Suprapubic skin (tissue), 4 donors: ENCODE measurements at regions not wholly inside any gene's neighbourhood (a gene's known extent, or its start where the extent isn't known, plus 50 kb on each side); places are given as distances from the start of the nearest gene placed in this dataset.
A peak's percentile ranks its signal among the peaks of the same experiment; 100 is the strongest.
"Not testable (repeated sequence)": the region's sequence is repeated elsewhere in the genome, so short reads cannot be mapped to it uniquely, and the experiment has no call there.

Experiments
- DNase-seq, 2 donors: peaks; one replicate each; pipeline ENCODE4 v3.0.0-alpha.2; 2019; ENCODE audit warnings: low spot score in 2 of 2
- H3K27ac ChIP-seq: fragments of 200-600 bp; sonication (generic); one replicate; pipeline ENCODE4 v1.5.1; 2019
- H3K27me3 ChIP-seq: fragments of 200-600 bp; sonication (generic); one replicate; pipeline ENCODE4 v1.5.1; 2019
- H3K36me3 ChIP-seq: fragments of 200-600 bp; sonication (generic); one replicate; pipeline ENCODE4 v1.5.1; 2019
- H3K4me1 ChIP-seq: fragments of 200-600 bp; sonication (generic); one replicate; pipeline ENCODE4 v1.5.1; 2019
- H3K4me3 ChIP-seq: fragments of 200-600 bp; sonication (generic); one replicate; pipeline ENCODE4 v1.5.1; 2019; ENCODE audit warnings: mild to moderate bottlenecking
- H3K9me3 ChIP-seq: fragments of 200-600 bp; sonication (generic); one replicate; pipeline ENCODE4 v1.5.1; 2019
- CTCF ChIP-seq, 2 donors: fragments of 200-600 bp in 1 of 2; fragments of 450-650 bp in 1 of 2; sonication (generic) in 1 of 2; IDR thresholded peaks; one replicate each; pipeline ENCODE4 v1.5.1; 2016 to 2019; ENCODE audit warnings: antibody characterized with exemption in 2 of 2, mild to moderate bottlenecking in 1 of 2, moderate library complexity in 1 of 2
- EP300 ChIP-seq: sonication (generic); formaldehyde crosslinking; IDR thresholded peaks from one replicate; pipeline ENCODE4 v1.6.1; 2017; ENCODE audit warnings: antibody characterized with exemption
- POLR2A ChIP-seq, 2 donors: fragments of 450-650 bp; IDR thresholded peaks; one replicate each; pipeline ENCODE4 v1.6.1; 2017; ENCODE audit warnings: antibody characterized with exemption in 2 of 2, mild to moderate bottlenecking in 2 of 2, moderate library complexity in 2 of 2
- POLR2AphosphoS5 ChIP-seq, 3 donors: sonication (generic); formaldehyde crosslinking; IDR thresholded peaks; one replicate each; pipeline ENCODE4 v1.6.1; 2017; ENCODE audit warnings: antibody characterized with exemption in 3 of 3
- WGBS: methylation state at CpG from one replicate; pipeline ENCODE4 v1.1.5; 2018; 5-methylcytosine and 5-hydroxymethylcytosine counted together

DNA sequence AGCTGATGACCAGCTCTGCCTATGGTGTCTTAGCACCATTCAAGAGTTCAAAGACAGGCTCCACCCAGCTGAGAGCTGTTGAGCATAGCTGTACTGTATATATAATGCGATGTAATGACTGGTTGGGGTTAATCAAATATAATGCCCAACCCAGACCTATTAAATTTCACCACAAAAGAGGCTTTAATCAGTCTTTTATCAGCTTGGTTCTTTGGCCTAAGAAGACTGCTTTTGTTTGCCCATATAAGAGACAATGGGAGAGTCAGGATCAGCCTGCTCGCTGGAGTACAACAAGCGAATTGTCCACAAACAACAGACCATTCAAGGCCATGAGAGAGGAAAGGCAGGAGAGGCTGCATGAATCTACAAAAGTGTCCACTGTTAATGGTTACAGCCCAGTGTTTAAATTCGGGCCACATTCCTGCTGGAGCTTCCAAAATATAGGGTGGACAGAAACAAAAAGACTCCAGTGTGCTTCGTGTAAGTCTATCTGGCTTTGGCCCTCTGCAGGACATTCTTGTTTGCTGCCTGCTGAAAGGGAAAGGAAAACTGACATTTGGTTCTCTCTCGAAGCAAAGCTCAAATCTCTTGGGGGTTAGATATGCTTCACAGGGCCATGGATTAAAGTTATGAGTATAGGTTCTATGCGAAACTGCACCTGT, 109.2 kb upstream of the FOXN2 start:
- Histone ChIP-seq H3K4me1 (peaks cover 14% of the 10 kb centered on the region), H3K27ac (no peak overlapping the region), H3K27me3 (no peaks in the 10 kb centered on the region), H3K36me3 (no peaks in the 10 kb centered on the region), H3K9me3 (no peaks in the 10 kb centered on the region), H3K4me3 (no peak overlapping the region)
- 80% methylated on average over 7 of the region's 7 CpGs for WGBS
- DNase-seq: no peak
- no peak for TF ChIP-seq EP300
- TF ChIP-seq POLR2AphosphoS5 (IDR thresholded peaks at IDR 0.05): no peak
- no peak for TF ChIP-seq CTCF (IDR thresholded peaks at IDR 0.05)

GRCh38 chr2:48206056-48206656, 108.3 kb upstream of the FOXN2 start:
- Histone ChIP-seq H3K4me1 (peaks cover 15% of the 10 kb centered on the region), H3K27ac (peak overlapping the region; percentile 38)
- not testable (repeated sequence) for H3K36me3 ChIP-seq, DNase-seq, H3K27me3 ChIP-seq, H3K9me3 ChIP-seq, H3K4me3 ChIP-seq
- WGBS: 92% methylated on average over 13 of the region's 13 CpGs

DNA sequence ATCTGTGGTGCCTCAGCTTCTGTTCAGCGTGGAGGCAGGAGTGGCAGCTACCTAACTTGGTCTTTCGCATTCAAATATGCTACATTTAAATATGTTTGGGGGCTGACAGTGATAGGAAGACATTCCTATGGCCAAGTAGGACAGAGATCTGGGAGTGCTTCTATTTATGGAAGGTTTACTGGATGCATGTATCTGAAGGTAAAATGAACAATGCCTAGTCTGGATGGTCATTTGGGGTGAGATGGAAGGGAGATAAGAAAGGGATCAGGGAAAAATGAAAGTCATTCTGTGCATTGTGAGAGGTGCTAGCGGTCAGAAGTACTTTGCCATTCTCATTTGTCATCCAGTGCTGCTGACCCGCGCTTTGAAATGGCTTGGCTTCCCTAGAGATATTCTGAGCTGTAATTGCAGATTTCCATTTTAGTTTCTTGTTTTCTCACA, 107.3 kb upstream of the FOXN2 start:
- 60% methylated on average over 5 of the region's 5 CpGs for WGBS
- Histone ChIP-seq H3K4me1 (peaks cover 15% of the 10 kb centered on the region), H3K27me3 (no peaks in the 10 kb centered on the region), H3K4me3 (no peak overlapping the region), H3K36me3 (no peaks in the 10 kb centered on the region), H3K9me3 (no peaks in the 10 kb centered on the region), H3K27ac (no peak overlapping the region)
- TF ChIP-seq EP300 (no peak), CTCF (IDR thresholded peaks at IDR 0.05) (no peak), POLR2A (IDR thresholded peaks at IDR 0.05) (no peak), POLR2AphosphoS5 (IDR thresholded peaks at IDR 0.05) (no peak)
- DNase-seq: no peak

GRCh38 chr2:48207851-48208250, 106.6 kb upstream of the FOXN2 start:
- Histone ChIP-seq H3K27me3 (no peaks in the 10 kb centered on the region), H3K4me3 (no peak overlapping the region), H3K36me3 (no peaks in the 10 kb centered on the region), H3K27ac (no peak overlapping the region), H3K9me3 (no peaks in the 10 kb centered on the region), H3K4me1 (peaks cover 15% of the 10 kb centered on the region)
- 49% methylated on average over 3 of the region's 3 CpGs for WGBS
- TF ChIP-seq POLR2A (IDR thresholded peaks at IDR 0.05) (no peak), POLR2AphosphoS5 (IDR thresholded peaks at IDR 0.05) (no peak), CTCF (IDR thresholded peaks at IDR 0.05) (no peak), EP300 (no peak)
- DNase-seq: no peak

DNA sequence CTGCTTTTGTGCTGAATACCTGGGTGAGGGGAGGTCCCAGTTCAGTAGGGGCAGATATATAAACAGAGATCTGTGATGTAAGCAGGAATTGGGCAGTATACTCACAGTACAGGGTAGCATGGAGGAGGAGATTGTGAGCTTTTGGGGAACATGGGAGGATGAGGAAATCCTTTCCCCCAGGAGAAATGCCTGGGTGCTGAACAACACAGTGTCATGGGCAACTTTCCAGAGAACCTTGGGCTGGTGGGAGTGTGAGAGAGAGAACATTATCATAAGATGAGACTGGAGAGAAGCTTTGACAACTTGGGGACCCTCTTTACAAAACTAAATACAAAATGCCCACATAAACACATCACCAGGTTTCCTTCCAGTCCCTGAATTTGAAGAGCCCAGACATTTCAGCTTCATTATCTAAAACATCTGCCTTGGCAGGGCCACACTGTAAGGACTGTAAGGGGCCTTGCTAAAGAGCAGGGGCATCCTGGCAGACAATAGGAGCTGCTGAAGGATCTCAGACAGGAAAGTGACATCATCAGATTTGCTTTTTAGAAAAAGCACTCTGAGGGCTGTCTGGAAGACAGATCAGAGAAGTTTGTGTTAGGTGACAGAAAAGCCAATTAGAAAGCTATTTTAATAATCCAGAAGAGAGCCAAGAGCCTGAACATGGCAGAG, 105.1 kb upstream of the FOXN2 start:
- Histone ChIP-seq H3K27me3 (no peaks in the 10 kb centered on the region), H3K4me1 (peaks cover 15% of the 10 kb centered on the region), H3K36me3 (no peaks in the 10 kb centered on the region), H3K9me3 (no peaks in the 10 kb centered on the region), H3K4me3 (no peak overlapping the region), H3K27ac (no peak overlapping the region)
- DNase-seq: no peak
- TF ChIP-seq POLR2A (IDR thresholded peaks at IDR 0.05) (no peak), POLR2AphosphoS5 (IDR thresholded peaks at IDR 0.05) (no peak), CTCF (IDR thresholded peaks at IDR 0.05) (no peak), EP300 (no peak)
